GM23248 (cell line): ENCODE measurements at regions not wholly inside any gene's neighbourhood (a gene's known extent, or its start where the extent isn't known, plus 50 kb on each side); places are given as distances from the start of the nearest gene placed in this dataset.

ENCODE experiments used
- DNase-seq: peaks from one replicate; pipeline ENCODE4 v3.0.0-alpha.2; 2015
- H2AFZ ChIP-seq: fragments of 200-600 bp; sonication (generic); 2 replicates; pipeline ENCODE4 v1.6.1; 2016; ENCODE audit warnings: antibody characterized with exemption
- H3F3A ChIP-seq: fragments of 200-600 bp; sonication (generic); 2 replicates; pipeline ENCODE4 v1.6.1; 2016; ENCODE audit warnings: mild to moderate bottlenecking, antibody characterized with exemption, mixed run types; ENCODE audit not compliant: insufficient read depth
- H3K27ac ChIP-seq: fragments of 200-600 bp; sonication (generic); 2 replicates; pipeline ENCODE4 v1.5.1; 2016; ENCODE audit warnings: mild to moderate bottlenecking
- H3K27me3 ChIP-seq: fragments of 200-600 bp; sonication (generic); replicated peaks from 2 replicates; pipeline ENCODE4 v1.6.1; 2016; ENCODE audit warnings: mild to moderate bottlenecking; ENCODE audit not compliant: insufficient read depth
- H3K36me3 ChIP-seq: fragments of 200-600 bp; sonication (generic); 2 replicates; pipeline ENCODE4 v1.6.1; 2016; ENCODE audit warnings: low read depth, mild to moderate bottlenecking
- H3K4me1 ChIP-seq: fragments of 200-600 bp; sonication (generic); 2 replicates; pipeline ENCODE4 v1.6.1; 2016; ENCODE audit warnings: mild to moderate bottlenecking; ENCODE audit not compliant: insufficient read depth
- H3K4me2 ChIP-seq: fragments of 200-600 bp; sonication (generic); one replicate; pipeline ENCODE4 v1.6.1; 2016; ENCODE audit warnings: mild to moderate bottlenecking; ENCODE audit not compliant: unreplicated experiment
- H3K4me3 ChIP-seq: fragments of 200-600 bp; sonication (generic); 2 replicates; pipeline ENCODE4 v1.5.1; 2016; ENCODE audit warnings: mild to moderate bottlenecking
- H3K79me2 ChIP-seq: fragments of 200-600 bp; sonication (generic); 2 replicates; pipeline ENCODE4 v1.6.1; 2016; ENCODE audit warnings: mild to moderate bottlenecking; ENCODE audit not compliant: insufficient read depth
- H3K9ac ChIP-seq: fragments of 200-600 bp; sonication (generic); 2 replicates; pipeline ENCODE4 v1.6.1; 2016; ENCODE audit warnings: mild to moderate bottlenecking
- H3K9me2 ChIP-seq: fragments of 200-600 bp; sonication (generic); 2 replicates; pipeline ENCODE4 v1.6.1; 2016; ENCODE audit warnings: mixed run types, mild to moderate bottlenecking, moderate library complexity; ENCODE audit not compliant: insufficient read depth
- H3K9me3 ChIP-seq: fragments of 200-600 bp; sonication (generic); one replicate; pipeline ENCODE4 v1.6.1; 2017; ENCODE audit warnings: low read depth
- H4K20me1 ChIP-seq: fragments of 200-600 bp; sonication (generic); 2 replicates; pipeline ENCODE4 v1.6.0; 2016; ENCODE audit not compliant: insufficient read depth
- EZH2 ChIP-seq: fragments of 200-600 bp; sonication (generic); IDR thresholded peaks from 2 replicates; pipeline ENCODE4 v1.6.1; 2018; ENCODE audit warnings: antibody characterized with exemption, mild to moderate bottlenecking; ENCODE audit not compliant: insufficient read depth, poor library complexity, severe bottlenecking
- EZH2phosphoT487 ChIP-seq: fragments of 200-600 bp; sonication (generic); IDR thresholded peaks from 2 replicates; pipeline ENCODE4 v1.6.1; 2018; ENCODE audit warnings: antibody characterized with exemption, moderate library complexity, mild to moderate bottlenecking, low read depth; ENCODE audit not compliant: insufficient read depth
- WGBS, 2 experiments: methylation state at CpG; one replicate each; pipeline ENCODE4 v1.1.6; 2015 to 2017; ENCODE audit warnings: low lambda C conversion rate in 2 of 2, low coverage in 1 of 2; ENCODE audit errors: missing lambda C conversion rate in 2 of 2; 5-methylcytosine and 5-hydroxymethylcytosine counted together
- in situ Hi-C: fragments of 300-500 bp; cut with MboI; formaldehyde crosslinking; loops from 2 replicates; pipeline ENCODE4 v1.15.0; 2020

GRCh38 chr2:61742955-61743354, 110.9 kb downstream of the FAM161A start:
- no peaks in the 10 kb centered on the region for H3F3A ChIP-seq
- in situ Hi-C loops, result no loop called here
- no peak overlapping the region for H3K4me2 ChIP-seq
- no peak overlapping the region for H3K9ac ChIP-seq
- H3K9me2 ChIP-seq, result no peaks in the 10 kb centered on the region
- DNase-seq, result no peak
- no peak overlapping the region for H3K27ac ChIP-seq
- no peaks in the 10 kb centered on the region for H3K79me2 ChIP-seq
- no peak for TF ChIP-seq EZH2phosphoT487
- no peak for TF ChIP-seq EZH2
- no peaks in the 10 kb centered on the region for H3K9me3 ChIP-seq
- no peak overlapping the region for H3K4me3 ChIP-seq
- H2AFZ ChIP-seq, result no peak overlapping the region
- H4K20me1 ChIP-seq, result no peaks in the 10 kb centered on the region
- H3K4me1 ChIP-seq, result no peaks in the 10 kb centered on the region
- H3K27me3 ChIP-seq, result no peaks in the 10 kb centered on the region
- no peaks in the 10 kb centered on the region for H3K36me3 ChIP-seq
- 94 to 97% methylated on average over 6 of the region's 6 CpGs for WGBS, 2 experiments

DNA sequence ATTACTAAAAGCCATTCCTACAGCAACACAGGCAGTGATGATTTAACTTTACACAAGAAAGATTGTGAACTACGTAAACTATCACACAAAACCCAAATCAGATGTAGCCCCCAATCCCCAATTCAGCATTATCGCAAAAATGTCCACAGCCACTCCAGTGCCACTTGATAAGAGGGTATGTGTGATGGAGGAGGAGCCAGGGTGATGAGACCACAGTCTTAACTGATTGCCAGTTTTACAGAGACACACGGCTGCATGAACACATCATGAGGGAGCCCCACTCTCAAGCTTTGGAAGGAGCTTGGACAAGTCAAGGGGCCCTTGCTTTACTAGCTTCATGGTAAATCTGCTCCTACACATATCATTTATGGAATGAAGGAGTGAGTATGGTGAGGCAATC, 116.0 kb downstream of the FAM161A start:
- no peak for DNase-seq
- no peak overlapping the region for H3K9ac ChIP-seq
- H3K4me2 ChIP-seq, result no peak overlapping the region
- H3K9me2 ChIP-seq, result no peaks in the 10 kb centered on the region
- no peaks in the 10 kb centered on the region for H3F3A ChIP-seq
- H3K4me3 ChIP-seq, result no peak overlapping the region
- H3K4me1 ChIP-seq, result no peaks in the 10 kb centered on the region
- H2AFZ ChIP-seq, result no peak overlapping the region
- no peaks in the 10 kb centered on the region for H4K20me1 ChIP-seq
- 77 to 78% methylated on average over 3 of the region's 3 CpGs for WGBS, 2 experiments
- H3K36me3 ChIP-seq, result no peaks in the 10 kb centered on the region
- TF ChIP-seq EZH2 (no peak), EZH2phosphoT487 (no peak)
- H3K9me3 ChIP-seq, result no peaks in the 10 kb centered on the region
- H3K27ac ChIP-seq, result no peak overlapping the region
- no peaks in the 10 kb centered on the region for H3K27me3 ChIP-seq
- in situ Hi-C loops, result no loop called here
- H3K79me2 ChIP-seq, result no peaks in the 10 kb centered on the region

DNA sequence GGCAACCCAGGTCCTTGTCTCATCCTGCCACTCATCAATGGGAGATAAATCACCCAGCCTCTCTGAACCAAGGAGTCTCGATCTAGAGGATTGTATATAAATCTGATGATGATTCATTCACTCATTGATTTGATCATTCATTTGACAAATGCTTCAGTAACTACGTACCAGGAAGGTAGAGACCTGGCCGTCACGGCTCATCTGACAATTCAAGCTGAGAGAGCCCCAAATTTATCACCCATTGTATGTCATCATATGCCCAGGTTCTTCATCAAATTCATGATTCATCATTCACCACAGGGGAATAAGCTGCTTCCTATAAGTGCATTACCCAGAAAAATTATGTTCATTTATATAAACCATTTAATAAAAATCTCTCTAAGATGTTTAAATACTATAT, 116.9 kb downstream of the FAM161A start:
- Histone ChIP-seq H3K4me1 (no peaks in the 10 kb centered on the region), H3K9me3 (no peaks in the 10 kb centered on the region), H3K9me2 (no peaks in the 10 kb centered on the region), H3K4me2 (no peak overlapping the region), H3K4me3 (no peak overlapping the region), H3K9ac (no peak overlapping the region), H3K27ac (no peak overlapping the region), H3K36me3 (no peaks in the 10 kb centered on the region), H3F3A (no peaks in the 10 kb centered on the region), H3K27me3 (no peaks in the 10 kb centered on the region), H3K79me2 (no peaks in the 10 kb centered on the region), H4K20me1 (no peaks in the 10 kb centered on the region), H2AFZ (no peak overlapping the region)
- TF ChIP-seq EZH2 (no peak), EZH2phosphoT487 (no peak)
- DNase-seq, result no peak
- in situ Hi-C loops, result no loop called here
- 77 to 90% methylated on average over 4 of the region's 4 CpGs for WGBS, 2 experiments

- TF ChIP-seq EZH2phosphoT487 (no peak), EZH2 (no peak)
- no peak overlapping the region for H3K4me3 ChIP-seq
- no peaks in the 10 kb centered on the region for H3K9me2 ChIP-seq
- 55 to 64% methylated on average over 2 of the region's 2 CpGs for WGBS, 2 experiments
- in situ Hi-C loops, result no loop called here
- H4K20me1 ChIP-seq, result no peaks in the 10 kb centered on the region
- no peaks in the 10 kb centered on the region for H3K9me3 ChIP-seq
- H2AFZ ChIP-seq, result no peak overlapping the region
- H3K4me2 ChIP-seq, result no peak overlapping the region
- H3K36me3 ChIP-seq, result no peaks in the 10 kb centered on the region
- no peaks in the 10 kb centered on the region for H3K4me1 ChIP-seq
- no peaks in the 10 kb centered on the region for H3K79me2 ChIP-seq
- H3F3A ChIP-seq, result no peaks in the 10 kb centered on the region
- peak; percentile 45 for DNase-seq
- no peak overlapping the region for H3K27ac ChIP-seq
- no peak overlapping the region for H3K9ac ChIP-seq
- H3K27me3 ChIP-seq, result no peaks in the 10 kb centered on the region
Measured at GRCh38 chr2:61733563-61733962, 120.3 kb downstream of the FAM161A start.

DNA sequence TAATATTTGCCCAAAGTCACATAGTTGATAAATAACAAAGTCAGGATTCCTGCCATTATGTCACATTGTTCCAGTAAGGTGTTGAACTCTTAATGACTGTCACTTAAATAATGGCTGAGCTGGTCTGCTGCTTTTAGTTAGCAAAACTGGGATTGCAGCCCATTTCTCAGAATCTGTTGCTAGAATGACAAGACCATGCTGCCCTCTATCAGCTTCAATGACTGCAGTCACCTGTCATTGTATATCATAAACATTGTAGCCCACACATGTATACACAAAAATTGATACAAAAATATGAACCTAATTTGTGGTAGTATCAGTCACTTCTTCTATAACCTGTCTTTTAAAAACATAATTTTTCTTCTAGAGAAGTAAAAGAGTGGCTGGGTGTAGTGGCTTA, 121.1 kb downstream of the FAM161A start:
- Histone ChIP-seq H3K9ac (no peak overlapping the region), H4K20me1 (no peaks in the 10 kb centered on the region), H3K4me3 (no peak overlapping the region), H3K36me3 (no peaks in the 10 kb centered on the region), H3K9me2 (no peaks in the 10 kb centered on the region), H3F3A (no peaks in the 10 kb centered on the region), H3K79me2 (no peaks in the 10 kb centered on the region), H3K4me2 (no peak overlapping the region), H3K4me1 (no peaks in the 10 kb centered on the region), H2AFZ (no peak overlapping the region), H3K9me3 (no peaks in the 10 kb centered on the region), H3K27ac (no peak overlapping the region), H3K27me3 (no peaks in the 10 kb centered on the region)
- TF ChIP-seq EZH2phosphoT487 (no peak), EZH2 (no peak)
- DNase-seq, result no peak
- in situ Hi-C loops, result no loop called here
